K562 (cell line): ENCODE measurements at regions not wholly inside any gene's neighbourhood (a gene's known extent, or its start where the extent isn't known, plus 50 kb on each side); places are given as distances from the start of the nearest gene placed in this dataset.

Source experiments
- ATAC-seq: fragments of 200-7000 bp; cut with Tn5 transposase; 3 replicates; pipeline ENCODE4 v1.9.1; 2020; ENCODE audit warnings: moderate library complexity
- BruUV-seq: library from RNA; stranded (reverse); fragments of 400-500 nt; replicated peaks from 2 replicates; lab custom pipeline; 2021; lab: Mats Ljungman, UMichigan
- CTCF ChIA-PET: fragments of 300-600 bp; formaldehyde crosslinking; extraction: SDS; loops from one replicate; lab custom pipeline; 2021; ENCODE audit warnings: low intra/inter-chr PET ratio; lab: Yijun Ruan, JAX
- POLR2A ChIA-PET: fragments of 300-600, 350-650 bp; sonication (Branson Sonifier 250); formaldehyde crosslinking; extraction: SDS; loops from one replicate; lab custom pipeline; 2021; ENCODE audit warnings: antibody characterized with exemption, inconsistent platforms; lab: Yijun Ruan, JAX
- DNase-seq, 4 experiments: peaks; one replicate each; pipeline versions ENCODE4 v3.0.0 to v3.0.0-alpha.2; 2011 to 2018; ENCODE audit warnings: low spot score in 3 of 4, mixed read lengths in 3 of 4; ENCODE audit errors: extremely low read depth in 1 of 4
- FAIRE-seq: peaks from 2 replicates; lab custom pipeline; 2011; peaks lifted over from hg19 to GRCh38; lab: Jason Lieb, UNC
- H2AFZ ChIP-seq: 2 replicates; pipeline ENCODE4 v1.6.0; 2011; ENCODE audit warnings: low read depth, low read length, control low read depth, inconsistent platforms
- H3K27ac ChIP-seq: fragments of 200-600 bp; 3 replicates; pipeline ENCODE4 v1.8.0; 2011; ENCODE audit warnings: low read depth, mild to moderate bottlenecking, control low read depth, inconsistent platforms, low read length, moderate library complexity, mixed read lengths; ENCODE audit errors: extremely low read depth
- H3K27me3 ChIP-seq, 2 experiments: fragments of 300-600 bp in 1 of 2; 2 replicates in 1 of 2; 3 replicates in 1 of 2; pipeline versions ENCODE4 v1.6.0 to v1.8.0; 2011; ENCODE audit warnings: inconsistent platforms in 2 of 2, low read length in 2 of 2, mild to moderate bottlenecking in 1 of 2, mixed read lengths in 1 of 2, moderate library complexity in 1 of 2; ENCODE audit not compliant: control insufficient read depth in 2 of 2, insufficient read depth in 2 of 2
- H3K36me3 ChIP-seq: fragments of 300-600 bp; 3 replicates; pipeline ENCODE4 v1.8.0; 2011; ENCODE audit warnings: mild to moderate bottlenecking, low read length, inconsistent platforms; ENCODE audit not compliant: control insufficient read depth, insufficient read depth
- H3K4me1 ChIP-seq, 2 experiments: fragments of 200-600 bp in 1 of 2; replicated peaks in 1 of 2; 2 replicates in 1 of 2; 3 replicates in 1 of 2; pipeline versions ENCODE4 v1.5.1 to v1.8.0; 2011; ENCODE audit warnings: inconsistent platforms in 2 of 2, low read length in 2 of 2, mild to moderate bottlenecking in 1 of 2, mixed read lengths in 1 of 2, moderate library complexity in 1 of 2; ENCODE audit not compliant: control insufficient read depth in 2 of 2, insufficient read depth in 2 of 2
- H3K4me2 ChIP-seq: 2 replicates; pipeline ENCODE4 v1.6.1; 2011; ENCODE audit warnings: low read length, control low read depth, inconsistent platforms, mixed read lengths; ENCODE audit not compliant: insufficient read depth
- H3K4me3 ChIP-seq: fragments of 200-600 bp; sonication (generic), shearing (Covaris generic); 2 replicates; pipeline ENCODE4 v1.5.1; 2016; ENCODE audit warnings: control low read depth, inconsistent platforms
- H3K79me2 ChIP-seq: fragments of 200-600 bp; 3 replicates; pipeline ENCODE4 v1.8.0; 2011; ENCODE audit warnings: low read length, inconsistent platforms; ENCODE audit not compliant: control insufficient read depth, insufficient read depth
- H3K9ac ChIP-seq, 2 experiments: 2 replicates each; pipeline versions ENCODE4 v1.6.0 to v1.6.1; 2011; ENCODE audit warnings: low read depth in 2 of 2, low read length in 2 of 2, control low read depth in 1 of 2, inconsistent platforms in 1 of 2, mild to moderate bottlenecking in 1 of 2, mixed read lengths in 1 of 2; ENCODE audit not compliant: insufficient read depth in 1 of 2
- H3K9me1 ChIP-seq: one replicate; pipeline ENCODE4 v1.6.0; 2011; ENCODE audit warnings: inconsistent platforms, mild to moderate bottlenecking, low read length, moderate library complexity; ENCODE audit not compliant: control insufficient read depth, insufficient read depth
- H3K9me3 ChIP-seq: replicated peaks from 2 replicates; pipeline ENCODE4 v1.5.1; 2011; ENCODE audit warnings: low read depth, low read length, inconsistent platforms; ENCODE audit not compliant: control insufficient read depth, insufficient read depth
- H4K20me1 ChIP-seq: replicated peaks from 2 replicates; pipeline ENCODE4 v1.6.1; 2011; ENCODE audit warnings: low read length, inconsistent platforms, mixed read lengths; ENCODE audit not compliant: control insufficient read depth, insufficient read depth
- L3MBTL2 ChIP-seq: fragments of 450-650 bp; IDR thresholded peaks from 2 replicates; pipeline ENCODE4 v1.6.1; 2016; ENCODE audit warnings: mild to moderate bottlenecking, moderate library complexity
- MEF2A ChIP-seq: IDR thresholded peaks from 2 replicates; pipeline ENCODE4 v1.6.1; 2011; ENCODE audit warnings: low read depth, mild to moderate bottlenecking, low read length, moderate library complexity; ENCODE audit not compliant: control insufficient read depth
- REST ChIP-seq, 2 experiments: fragments of 450-650 bp; formaldehyde crosslinking in 1 of 2; IDR thresholded peaks; 2 replicates each; pipeline versions ENCODE4 v1.4.0 to v1.6.1; 2014 to 2020; ENCODE audit warnings: mild to moderate bottlenecking in 2 of 2, borderline replicate concordance in 1 of 2, low read depth in 1 of 2
- SMAD2 ChIP-seq: fragments of 150-350 bp; IDR thresholded peaks from 2 replicates; pipeline ENCODE4 v1.6.1; 2014; ENCODE audit warnings: low read depth, mild to moderate bottlenecking, low read length
- ZBED1 ChIP-seq: IDR thresholded peaks from 2 replicates; pipeline ENCODE4 v1.6.1; 2014
- ZBTB26 ChIP-seq: fragments of 450-650 bp; formaldehyde crosslinking; IDR thresholded peaks from 2 replicates; pipeline ENCODE4 v1.4.0; 2022; ENCODE audit warnings: missing genetic modification characterization
- ZMIZ1 ChIP-seq, 2 experiments: fragments of 150-350 bp in 1 of 2; IDR thresholded peaks; 2 replicates each; pipeline ENCODE4 v1.6.1; 2012 to 2016; ENCODE audit warnings: low read depth in 2 of 2, low read length in 2 of 2, mild to moderate bottlenecking in 1 of 2, moderate library complexity in 1 of 2
- WGBS: fragments of 100-300 bp; shearing (Covaris generic); methylation state at CpG from one replicate; pipeline ENCODE4 v1.1.6; 2016; ENCODE audit warnings: low coverage, mixed read lengths; ENCODE audit not compliant: insufficient coverage; ENCODE audit errors: missing lambda C conversion rate; 5-methylcytosine and 5-hydroxymethylcytosine counted together
- in situ Hi-C: fragments of 300-500 bp; cut with MboI; formaldehyde crosslinking; loops from 4 replicates; pipeline ENCODE4 v1.15.0; 2018; ENCODE audit warnings: inconsistent platforms, mixed read lengths
- intact Hi-C: fragments of 100-400 bp; cut with micrococcal nuclease; formaldehyde crosslinking; loops from 2 replicates; pipeline ENCODE4 v1.14.2; 2022

GRCh38 chr13:81480634-81481033 is 1139.7 kb upstream of the SPRY2 start (continued):
- TF ChIP-seq REST (IDR thresholded peaks at IDR 0.05; ENCODE audit: borderline replicate concordance) = no peak
- TF ChIP-seq REST (CRISPR knock-in tag; IDR thresholded peaks at IDR 0.05; ENCODE audit: low read depth) = no peak

- Histone ChIP-seq H3K4me1 (no peaks in the 10 kb centered on the region), H3K79me2 (no peaks in the 10 kb centered on the region), H3K4me3 (no peak overlapping the region), H3K9me3 (no peaks in the 10 kb centered on the region), H3K9ac (no peak overlapping the region), H3K27me3 (no peaks in the 10 kb centered on the region), H2AFZ (no peak overlapping the region), H3K9me1 (no peaks in the 10 kb centered on the region), H4K20me1 (no peaks in the 10 kb centered on the region), H3K36me3 (no peaks in the 10 kb centered on the region), H3K4me2 (no peak overlapping the region), H3K27ac (no peak overlapping the region)
- no TSS peak for BruUV-seq
- 3% methylated on average over 3 of the region's 3 CpGs for WGBS
- ChIA-PET CTCF (no interaction called here), POLR2A (no interaction called here)
- intact Hi-C loops (no loop called here), in situ Hi-C loops (no loop called here)
- DNase-seq (no peak), FAIRE-seq (no peak), ATAC-seq (no peak)
- no peak for TF ChIP-seq SMAD2
- no peak for TF ChIP-seq MEF2A
- no peak for TF ChIP-seq ZMIZ1 (IDR thresholded peaks at IDR 0.05; ENCODE audit: low read depth in 2 of 2, low read length in 2 of 2)
- TF ChIP-seq L3MBTL2 = no peak
- no peak for TF ChIP-seq ZBED1
- TF ChIP-seq ZBTB26 (CRISPR knock-in tag) = no peak
Observed at GRCh38 chr13:81473366-81473899, 1132.5 kb upstream of the SPRY2 start.
